ENCODE measurements at regions not wholly inside any gene's neighbourhood (a gene's known extent, or its start where the extent isn't known, plus 50 kb on each side); places are given as distances from the start of the nearest gene placed in this dataset.

DNA sequence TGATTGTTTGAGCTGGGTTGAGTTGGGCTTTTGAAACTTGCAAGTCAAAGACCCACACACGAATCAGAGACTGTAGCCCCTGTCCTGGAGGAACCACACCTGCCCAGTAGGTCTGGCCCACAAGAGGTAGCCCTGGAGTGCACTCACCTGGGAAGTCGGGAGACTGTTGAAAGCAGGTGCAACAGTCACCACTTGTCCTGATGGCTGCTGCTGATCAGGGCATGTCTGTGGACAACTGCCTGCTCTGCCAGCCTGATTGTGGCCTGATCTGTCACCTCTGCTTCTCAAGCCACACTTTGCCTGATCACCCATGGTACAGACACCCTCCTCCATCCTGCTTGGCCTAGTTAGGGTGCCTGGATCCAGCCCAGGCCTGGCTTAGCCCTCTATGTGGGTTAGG lies 105.0 kb upstream of the HAAO start:
- DNase-seq (ENCODE audit: low read depth): no peak

DNA sequence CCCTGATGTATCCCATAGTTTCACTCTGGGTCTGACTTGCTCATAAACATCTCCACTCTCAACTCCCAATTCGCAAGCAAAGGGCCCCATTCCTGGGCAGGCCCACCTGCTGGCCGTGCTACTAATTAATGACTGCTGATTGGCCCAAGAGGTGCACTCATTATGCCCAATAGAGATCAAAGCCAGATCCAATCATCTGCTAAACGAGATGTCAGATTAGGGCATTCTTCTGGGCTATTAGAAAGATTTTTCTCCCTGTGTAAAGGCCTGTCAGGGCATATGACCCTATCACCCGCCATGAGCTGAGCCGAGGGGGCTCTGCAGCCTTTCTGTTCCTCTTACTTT lies 103.4 kb upstream of the HAAO start:
- DNase-seq (ENCODE audit: low read depth): no peak

DNA sequence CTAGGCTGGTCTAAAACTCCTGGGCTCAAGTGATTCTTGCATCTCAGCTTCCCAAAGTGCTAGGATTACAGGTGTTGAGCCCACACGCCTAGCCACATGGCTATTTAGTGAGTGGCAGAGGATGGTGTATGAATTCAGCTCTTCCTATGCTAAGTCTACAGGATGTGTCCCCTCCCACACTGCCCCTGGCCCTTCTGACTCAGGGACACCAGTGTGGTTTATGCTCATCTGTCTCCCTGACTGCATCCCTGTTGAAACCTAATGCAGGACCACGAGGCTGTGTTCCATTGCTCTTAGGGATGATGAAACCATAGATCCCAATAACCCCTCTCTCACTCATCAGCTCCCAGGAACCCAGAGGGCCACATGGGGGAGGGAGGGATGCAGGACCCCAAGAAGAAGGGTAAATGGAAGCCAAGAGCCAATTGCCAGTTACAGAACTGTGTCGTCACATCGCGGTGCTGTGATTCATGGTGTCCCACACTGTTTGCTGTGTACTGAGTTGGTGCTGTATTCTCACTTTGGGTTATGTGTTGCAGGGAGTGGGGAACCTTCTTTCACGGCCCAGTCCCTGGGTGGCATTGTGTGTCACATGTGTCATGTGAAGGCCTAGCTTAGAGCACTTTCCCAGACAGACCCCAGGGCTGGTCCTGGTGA lies 102.9 kb upstream of the HAAO start:
- no peak for DNase-seq (ENCODE audit: low read depth)

DNA sequence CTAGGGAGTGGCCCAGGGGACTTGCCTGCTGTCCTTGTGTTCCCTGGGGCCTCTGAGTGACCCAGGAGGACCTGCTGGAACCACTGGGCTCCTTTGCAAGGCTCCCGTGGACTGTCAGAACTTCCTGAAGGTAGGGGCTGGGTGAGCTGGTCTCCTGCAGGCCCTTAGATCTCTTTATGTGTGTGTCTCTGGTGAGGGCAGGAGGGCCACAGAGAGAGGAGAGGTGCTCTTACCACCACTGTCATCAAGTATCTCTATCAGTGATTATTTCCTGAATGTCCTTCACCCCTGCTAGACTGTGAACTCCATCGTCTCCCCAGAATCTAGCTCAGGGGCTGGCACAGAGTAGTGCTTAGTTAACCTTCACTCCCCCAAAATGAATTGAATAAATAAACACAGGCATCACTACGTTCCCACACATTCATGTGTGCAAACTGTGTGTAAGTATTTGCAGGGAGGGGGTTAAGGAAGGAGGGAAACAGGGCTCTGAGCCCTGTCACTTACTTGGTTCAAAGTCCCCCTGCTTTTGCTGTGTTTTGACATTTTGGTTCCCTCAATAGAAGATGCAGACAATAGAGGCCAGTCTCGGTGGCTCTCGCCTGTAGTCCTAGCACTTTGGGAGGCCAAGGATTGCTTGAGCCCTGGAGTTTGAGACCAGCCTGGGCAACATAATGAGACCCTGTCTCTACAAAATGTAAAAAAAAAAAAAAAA lies 100.8 kb upstream of the HAAO start:
- no peak for DNase-seq (ENCODE audit: low read depth)

DNA sequence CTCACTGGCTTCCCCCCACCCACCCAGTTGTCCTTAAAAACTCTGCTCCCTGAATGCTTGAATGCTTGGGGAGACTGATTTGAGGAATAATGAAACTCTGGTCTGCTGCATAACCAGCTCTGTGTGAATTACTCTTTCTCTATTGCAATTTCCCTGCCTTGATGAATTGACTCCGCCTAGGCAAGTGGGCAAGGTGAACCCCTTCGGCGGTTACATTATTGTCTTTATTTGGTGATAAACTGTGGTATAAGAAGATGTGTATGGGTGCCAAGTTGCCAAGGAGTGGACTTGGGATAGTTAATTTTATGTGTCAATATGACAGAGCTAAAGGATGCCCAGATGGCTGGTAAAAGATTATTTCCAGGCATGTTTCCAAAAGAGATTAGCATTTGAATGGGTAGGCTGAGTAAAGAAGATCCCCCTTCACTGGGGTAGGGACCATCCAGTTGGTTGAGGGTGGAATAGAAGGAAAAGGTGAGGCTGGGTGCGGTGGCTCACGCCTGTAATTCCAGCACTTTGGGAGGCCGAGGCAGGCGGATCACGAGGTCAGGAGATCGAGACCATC lies 98.5 kb upstream of the HAAO start:
- DNase-seq (ENCODE audit: low read depth): no peak

DNA sequence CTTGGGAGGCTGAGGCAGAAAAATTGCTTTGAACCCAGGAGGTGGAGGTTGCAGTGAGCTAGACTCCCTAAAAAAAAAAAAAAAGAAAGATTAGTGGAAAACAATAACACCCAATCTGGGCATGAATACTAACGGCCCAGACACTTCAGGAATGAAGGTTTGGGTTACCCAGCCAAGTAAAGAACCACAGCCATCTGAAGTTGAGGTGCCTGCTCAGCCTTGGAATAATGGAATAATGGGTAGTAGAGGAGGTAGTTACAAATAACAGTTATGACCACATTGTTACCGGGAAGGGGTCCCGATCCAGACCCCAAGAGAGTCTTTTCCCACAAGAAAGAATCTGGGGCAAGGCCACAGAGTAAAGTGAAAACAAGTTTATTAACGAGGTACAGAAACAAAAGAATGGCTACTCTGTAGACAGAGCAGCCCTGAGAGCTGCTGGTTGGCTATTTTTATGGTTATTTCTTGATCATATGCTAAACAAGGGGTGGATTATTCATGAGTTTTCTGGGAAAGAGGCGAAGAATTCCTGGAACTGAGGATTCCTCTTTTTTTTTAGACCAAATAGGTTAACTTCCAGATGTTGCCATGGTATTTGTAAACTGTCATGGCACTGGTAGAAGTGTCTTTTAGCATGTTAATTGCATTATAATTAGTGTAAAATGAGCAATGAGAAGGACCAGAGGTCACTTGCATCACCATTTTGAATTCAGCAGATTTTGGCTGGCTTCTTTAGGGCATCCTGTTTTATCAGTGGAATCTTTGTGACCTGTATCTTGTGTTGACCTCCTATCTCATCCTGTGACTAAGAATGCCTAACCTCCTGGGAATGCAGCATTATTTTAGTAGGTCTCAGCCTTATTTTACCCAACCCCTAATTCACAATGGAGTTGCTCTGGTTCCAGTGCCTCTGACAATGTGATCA lies 96.2 kb upstream of the HAAO start:
- no peak for DNase-seq (ENCODE audit: low read depth)

DNA sequence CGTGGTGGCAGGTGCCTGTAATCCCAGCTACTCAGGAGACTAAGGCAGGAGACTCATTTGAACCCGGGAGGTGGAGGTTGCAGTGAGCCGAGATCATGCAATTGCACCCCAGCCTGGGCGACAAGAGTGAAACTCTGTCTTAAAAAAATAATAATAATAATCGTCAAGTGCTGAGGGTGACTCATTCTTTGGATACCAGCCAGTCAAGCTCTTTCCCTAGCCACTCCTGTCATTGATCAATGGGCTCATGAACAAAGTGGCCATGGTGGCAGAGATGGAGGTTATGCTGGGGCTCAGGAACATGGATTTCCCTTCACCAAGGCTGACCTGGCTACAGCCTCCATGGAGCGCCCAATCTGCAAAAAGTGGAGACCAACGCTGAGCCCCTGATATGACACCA lies 94.5 kb upstream of the HAAO start:
- no peak for DNase-seq (ENCODE audit: low read depth)

DNA sequence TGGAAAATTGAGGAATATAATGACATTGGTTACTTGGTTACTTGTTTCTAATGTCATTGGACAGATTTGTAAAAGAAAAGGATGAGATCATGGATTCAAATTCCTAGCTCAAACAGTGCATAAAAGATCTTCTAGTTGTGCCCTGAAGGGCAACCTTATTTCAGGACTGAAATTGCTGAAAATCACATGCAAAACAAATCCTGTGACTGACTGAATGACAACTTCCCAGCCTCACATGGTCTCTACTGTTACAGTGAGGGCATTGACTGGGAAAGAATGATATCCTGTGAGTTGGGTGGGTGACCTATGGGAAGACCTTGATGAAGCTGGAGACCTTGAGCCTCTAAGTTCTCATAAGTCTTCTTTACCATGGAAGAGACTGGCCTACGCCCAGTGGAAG lies 90.4 kb upstream of the HAAO start:
- no peak for DNase-seq (ENCODE audit: low read depth)

DNA sequence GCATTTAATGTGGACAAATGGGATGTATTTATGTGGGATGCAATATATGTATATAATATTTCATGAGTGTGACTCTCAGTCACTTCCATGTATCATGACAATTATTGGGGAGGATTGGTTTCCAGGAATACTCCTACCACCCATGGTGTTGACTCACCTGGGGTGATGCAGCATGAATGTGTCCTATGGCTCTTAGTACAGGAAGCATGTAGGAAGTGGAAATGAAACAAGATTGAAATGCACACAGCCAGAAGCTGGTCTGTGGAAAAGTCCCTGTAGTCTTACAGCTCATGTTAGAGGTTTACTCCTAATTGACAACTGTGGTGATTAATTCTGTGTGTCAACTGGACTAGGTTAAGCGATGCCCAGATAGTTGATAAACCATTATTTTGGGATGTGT lies 89.3 kb upstream of the HAAO start:
- DNase-seq (ENCODE audit: low read depth): no peak

DNA sequence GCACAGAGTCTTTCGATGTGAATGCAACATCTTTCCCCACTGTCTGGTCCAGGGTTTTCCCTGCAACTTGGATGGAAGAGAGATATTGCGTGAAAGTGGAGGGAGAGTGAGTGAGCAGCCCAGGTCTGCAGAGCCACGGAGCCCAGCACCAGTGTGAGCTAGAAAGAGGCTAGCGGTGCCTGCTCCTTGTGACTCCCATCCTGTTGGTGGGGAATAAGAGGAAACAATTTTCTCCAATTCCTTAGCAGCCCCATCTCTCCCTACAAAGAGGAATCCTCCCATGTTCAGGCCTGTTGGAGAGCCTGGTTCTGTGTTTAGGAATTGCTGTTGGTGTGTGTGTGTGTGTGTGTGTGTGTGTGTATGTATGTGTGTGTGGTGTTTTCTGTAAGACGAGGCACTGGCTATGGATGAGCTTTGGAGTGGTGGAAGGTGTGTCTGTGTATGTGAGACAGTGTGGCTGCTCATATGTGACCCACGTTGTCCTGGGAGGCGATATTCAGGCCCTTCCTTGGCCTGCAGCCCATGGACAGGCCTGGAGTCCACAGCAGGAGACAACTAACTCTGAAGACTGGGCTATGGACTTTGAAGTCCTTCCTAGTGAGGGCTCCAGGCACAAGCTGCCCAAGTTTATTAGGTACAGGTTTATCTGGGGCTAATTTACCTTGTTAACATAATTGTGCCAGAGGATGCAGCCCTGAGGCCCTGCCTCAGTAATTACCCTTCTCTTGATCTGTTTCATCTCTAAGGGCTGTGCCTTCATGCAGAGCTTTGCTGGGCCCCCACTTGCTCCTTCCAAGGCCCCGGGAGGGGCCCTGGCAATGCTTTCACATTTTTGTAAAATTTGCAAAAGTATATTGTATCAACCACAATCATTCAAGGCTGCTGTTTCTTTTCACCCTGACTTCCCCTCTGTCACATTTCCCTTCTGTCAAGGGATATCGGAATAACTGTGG lies 88.6 kb upstream of the HAAO start:
- no peak for DNase-seq (ENCODE audit: low read depth)

DNA sequence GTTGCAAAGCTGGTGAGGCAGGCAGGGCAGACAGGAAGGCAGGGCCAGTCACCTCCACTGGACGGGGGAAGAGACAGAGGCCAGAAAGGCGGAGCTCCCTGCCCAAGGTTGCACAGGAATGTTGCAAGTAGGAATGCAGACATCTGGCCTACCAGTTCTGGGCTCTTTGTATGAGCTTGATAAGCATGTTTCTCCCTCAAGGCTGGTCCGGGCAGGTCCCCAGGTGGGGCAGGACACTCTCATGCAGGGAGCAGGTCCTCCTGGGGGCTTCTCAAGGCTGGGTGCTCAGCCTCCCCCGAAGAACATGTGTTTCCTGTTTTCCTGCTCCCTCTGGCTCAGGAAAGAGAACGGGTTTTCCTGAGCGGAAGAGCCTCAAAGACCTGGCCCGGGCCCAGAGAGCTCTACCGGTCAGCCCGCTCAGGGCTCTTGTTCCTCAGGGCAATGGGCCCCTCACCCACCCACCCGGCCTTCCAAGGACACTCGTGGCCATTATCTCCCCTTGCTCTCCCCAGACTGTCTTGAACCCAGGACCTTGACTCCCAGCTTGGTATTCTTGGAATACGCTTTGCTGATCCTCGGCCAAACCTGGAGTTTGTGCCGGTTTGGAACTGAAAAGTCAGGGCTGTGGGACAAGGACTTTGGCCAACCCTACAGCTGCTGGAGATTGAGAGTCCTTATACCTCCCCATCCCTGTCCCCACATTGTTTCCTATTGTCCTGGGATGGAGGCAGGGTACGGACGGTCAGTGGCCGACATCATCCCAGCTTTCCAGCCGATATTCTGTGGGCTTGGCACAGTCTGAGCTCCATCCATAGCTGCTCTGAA lies 87.7 kb upstream of the HAAO start:
- DNase-seq (ENCODE audit: low read depth): no peak

DNA sequence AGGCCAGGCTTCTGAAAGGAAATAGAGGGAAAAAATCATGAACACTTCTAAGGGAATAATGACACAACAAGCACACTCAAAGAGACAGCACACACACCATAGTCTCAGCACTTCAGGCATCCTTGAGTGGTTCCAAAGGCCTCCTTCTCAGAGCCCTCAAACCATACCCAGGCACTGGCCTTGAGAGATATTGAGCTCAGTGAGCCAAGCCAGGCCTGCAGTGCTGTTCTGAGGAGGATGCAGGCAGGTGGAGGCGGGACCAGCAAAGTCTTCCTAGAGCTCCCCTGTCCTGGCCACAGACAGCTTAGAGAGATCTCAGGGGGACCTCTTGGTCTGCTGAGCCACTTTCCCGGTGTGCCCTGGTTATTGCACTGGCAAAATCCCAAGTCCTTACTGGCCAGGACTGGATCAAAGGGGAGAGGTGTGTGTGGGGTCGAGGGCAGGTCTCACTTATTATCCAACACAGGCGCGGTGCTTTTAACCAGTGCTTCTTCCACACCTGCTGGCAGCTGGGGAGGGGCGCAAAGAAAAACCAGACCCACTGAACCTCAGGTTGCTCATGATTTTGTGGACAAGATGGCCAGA lies 86.8 kb upstream of the HAAO start:
- no peak for DNase-seq (ENCODE audit: low read depth)

DNA sequence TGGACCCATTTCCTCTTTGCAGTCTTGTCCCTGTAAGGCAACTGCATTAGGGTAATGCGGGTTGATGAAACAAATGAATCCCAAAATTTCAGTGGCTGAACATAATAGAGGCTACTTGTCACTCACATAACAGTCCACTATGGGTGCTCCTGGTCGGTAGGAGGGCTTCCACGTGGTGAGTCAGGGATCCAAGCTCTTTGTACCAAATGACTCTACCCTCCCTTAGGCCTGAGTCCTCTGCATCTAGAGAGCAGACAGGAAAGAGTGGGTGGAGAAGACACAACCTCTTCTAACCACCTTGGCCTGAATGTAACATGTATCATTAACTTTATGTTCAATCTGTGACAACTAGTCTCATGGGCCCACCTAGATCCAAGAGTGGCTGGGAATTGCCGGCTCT lies 86.2 kb upstream of the HAAO start:
- DNase-seq (ENCODE audit: low read depth): no peak

DNA sequence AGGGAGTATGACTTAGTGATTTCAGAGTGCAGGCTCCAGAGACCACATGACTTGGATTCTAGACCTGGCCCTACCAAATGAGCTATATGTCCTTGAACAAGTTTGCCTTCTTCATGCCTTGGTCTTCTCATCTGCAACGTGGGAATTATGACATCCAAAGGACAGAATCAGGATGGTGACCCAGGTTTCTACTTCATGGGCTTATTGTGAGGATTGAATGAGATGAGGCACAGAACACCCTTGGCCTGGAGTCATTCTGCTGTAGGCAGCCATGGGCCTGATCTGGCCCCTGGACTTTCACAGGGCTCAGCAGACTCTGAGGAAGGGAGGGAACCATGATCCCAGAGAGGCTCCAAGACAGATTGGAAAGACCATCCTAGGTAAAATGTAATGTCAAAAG lies 85.6 kb upstream of the HAAO start:
- DNase-seq (ENCODE audit: low read depth): no peak

DNA sequence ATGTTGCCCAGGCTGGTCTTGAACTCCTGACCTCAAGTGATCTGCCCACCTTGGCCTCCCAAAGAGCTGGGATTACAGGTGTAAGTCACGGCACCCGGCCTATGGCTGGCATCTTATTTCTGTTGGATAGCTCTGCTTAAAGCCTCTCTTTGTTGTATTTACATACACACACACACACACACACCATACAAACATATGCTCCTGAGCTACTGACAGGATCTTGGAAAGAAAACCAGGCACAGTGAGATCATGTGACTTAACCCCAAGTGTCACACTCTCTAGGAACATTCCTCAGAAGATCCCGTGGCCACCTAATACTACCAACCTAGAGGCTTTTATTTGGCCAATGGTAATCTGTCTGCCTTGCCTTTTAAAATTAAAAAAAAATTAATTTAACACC lies 85.1 kb upstream of the HAAO start:
- DNase-seq (ENCODE audit: low read depth): no peak

DNA sequence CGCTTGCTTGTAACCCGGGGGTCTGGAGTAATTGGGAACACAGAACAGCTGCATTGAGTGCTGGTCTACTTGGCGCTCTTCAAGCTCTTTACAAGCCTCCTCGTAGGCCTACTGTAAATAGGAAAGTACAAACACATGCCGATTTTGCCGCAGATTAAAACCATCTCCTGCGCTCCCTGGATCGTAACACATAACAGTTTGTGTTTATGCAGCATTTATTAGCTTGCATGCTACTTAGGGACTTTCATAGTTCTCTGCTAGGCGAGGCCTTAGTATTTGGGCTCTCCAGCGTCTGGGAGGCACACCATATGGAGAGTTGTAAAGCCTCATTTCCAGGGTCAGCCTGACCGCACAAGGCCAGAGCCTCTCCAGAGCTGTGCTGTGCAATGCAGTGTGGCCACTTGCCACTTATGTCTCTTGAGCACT lies 84.0 kb upstream of the HAAO start:
- DNase-seq (ENCODE audit: low read depth): no peak

DNA sequence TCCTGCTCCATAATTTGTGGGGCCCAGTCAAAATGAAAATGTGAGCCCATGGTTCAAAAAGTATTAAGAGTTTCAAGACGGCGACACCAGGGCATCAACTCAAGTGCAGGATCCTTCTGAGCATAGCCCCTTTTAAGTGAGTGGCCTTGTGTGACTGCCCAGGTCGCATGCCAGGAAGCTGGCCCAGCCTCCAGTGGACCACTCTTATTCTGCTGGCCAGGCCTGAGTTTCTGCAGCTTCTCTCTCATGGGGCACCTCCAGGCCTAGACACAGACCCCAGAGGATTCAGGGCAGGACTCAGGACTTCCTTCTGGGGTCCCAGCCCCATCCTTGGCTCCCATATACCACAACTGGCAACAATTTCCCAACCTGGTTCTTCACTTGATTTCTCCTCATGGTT lies 83.5 kb upstream of the HAAO start:
- no peak for DNase-seq (ENCODE audit: low read depth)

DNA sequence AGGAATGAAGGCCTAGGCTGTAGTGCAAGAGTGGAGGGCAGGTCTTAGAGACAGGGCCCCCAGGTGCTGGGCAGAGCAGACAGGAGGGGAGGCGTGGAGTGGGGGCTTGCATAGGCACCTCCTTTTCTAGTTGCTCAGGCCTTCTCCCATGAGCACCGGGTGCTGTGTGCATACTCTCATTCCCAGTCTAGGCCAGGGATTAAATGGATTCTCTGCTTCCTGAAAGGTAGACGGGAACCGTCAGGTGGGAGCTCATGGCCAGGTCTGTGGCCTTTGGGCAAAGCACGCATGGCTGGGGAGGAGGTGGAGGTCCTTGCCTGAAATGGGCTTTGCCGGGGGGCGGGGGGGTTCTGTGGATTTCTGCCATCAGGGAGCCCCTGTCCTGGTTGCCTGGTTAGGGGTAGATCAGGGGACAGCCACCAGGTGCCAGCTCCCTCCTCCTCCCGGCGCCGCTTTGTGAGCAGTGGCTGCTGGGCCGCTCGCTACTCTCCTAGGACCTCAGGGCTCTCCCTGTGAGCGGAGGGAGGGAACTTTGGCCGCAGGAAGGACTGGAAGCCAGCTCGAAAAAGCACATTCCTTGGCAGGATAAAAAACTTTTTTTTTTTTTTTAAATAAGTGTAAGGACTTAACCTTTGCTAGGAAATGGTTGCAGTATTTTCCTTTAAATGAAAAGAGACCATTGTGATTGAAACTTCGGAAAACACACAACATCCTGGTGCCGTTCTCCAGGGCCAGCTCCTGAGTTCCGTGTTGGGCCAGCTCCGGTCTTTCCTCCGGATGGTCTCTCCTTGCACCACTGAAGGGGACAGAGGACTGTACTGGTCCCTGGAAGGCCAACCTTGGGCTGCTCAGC lies 82.8 kb upstream of the HAAO start:
- DNase-seq (ENCODE audit: low read depth): no peak

DNA sequence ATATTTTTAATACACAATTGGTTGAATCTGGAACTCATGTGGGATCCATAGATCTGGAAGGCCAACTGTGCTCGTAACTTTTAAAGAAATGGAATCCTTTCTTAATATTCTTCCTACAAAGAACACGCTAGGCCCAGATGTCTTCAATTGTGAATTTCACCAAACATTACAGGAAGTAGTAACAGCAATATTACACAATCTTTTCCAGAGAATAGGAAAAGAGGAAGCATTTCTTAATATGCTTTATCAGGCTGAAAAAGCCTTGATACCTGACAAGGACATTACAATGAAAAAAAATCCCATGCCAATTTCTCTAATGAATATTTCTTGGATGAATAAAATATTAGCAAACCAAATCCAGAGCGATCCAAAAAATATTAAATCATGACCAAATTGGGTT lies 80.3 kb upstream of the HAAO start:
- no peak for DNase-seq (ENCODE audit: low read depth)
